Activated CD8-positive, alpha-beta T cell treated with anti-CD3 and anti-CD28 coated beads for 36 hours (primary cell): ENCODE measurements at regions not wholly inside any gene's neighbourhood (a gene's known extent, or its start where the extent isn't known, plus 50 kb on each side); places are given as distances from the start of the nearest gene placed in this dataset.
"Not testable (repeated sequence)": the region's sequence is repeated elsewhere in the genome, so short reads cannot be mapped to it uniquely, and the experiment has no call there.

ENCODE experiments used
- ATAC-seq: fragments of 200-7000 bp; cut with Tn5 transposase; one replicate; pipeline ENCODE4 v1.10.0; 2021; ENCODE audit warnings: mild to moderate bottlenecking, moderate library complexity
- CTCF ChIA-PET: fragments of 350-600 bp; sonication (Branson Sonifier 250); formaldehyde crosslinking; loops from one replicate; lab custom pipeline; 2021; ENCODE audit warnings: antibody characterized with exemption; lab: Charles Lee
- POLR2A ChIA-PET: fragments of 350-600 bp; sonication (Branson Sonifier 250); formaldehyde crosslinking; loops from one replicate; lab custom pipeline; 2021; ENCODE audit warnings: antibody characterized with exemption; lab: Charles Lee
- DNase-seq: peaks from one replicate; pipeline ENCODE4 v3.0.0-alpha.2; 2020
- H3K27ac Mint-ChIP-seq: one replicate; pipeline ENCODE4 v1.8.0; 2021; ENCODE audit warnings: mild to moderate bottlenecking, mixed read lengths
- H3K27me3 Mint-ChIP-seq: one replicate; pipeline ENCODE4 v1.8.0; 2021; ENCODE audit warnings: mixed read lengths
- H3K36me3 Mint-ChIP-seq: one replicate; pipeline ENCODE4 v1.8.0; 2021; ENCODE audit warnings: low read depth, mixed read lengths
- H3K4me1 Mint-ChIP-seq: one replicate; pipeline ENCODE4 v1.8.0; 2021; ENCODE audit warnings: low read depth, mixed read lengths
- H3K4me3 Mint-ChIP-seq: one replicate; pipeline ENCODE4 v1.8.0; 2021; ENCODE audit warnings: mild to moderate bottlenecking, moderate library complexity, mixed read lengths
- H3K9me3 Mint-ChIP-seq: one replicate; pipeline ENCODE4 v1.8.0; 2021; ENCODE audit warnings: mixed read lengths
- CTCF ChIP-seq: fragments of 200-600 bp; IDR thresholded peaks from one replicate; pipeline ENCODE4 v1.8.0; 2022; ENCODE audit warnings: antibody characterized with exemption, mild to moderate bottlenecking
- intact Hi-C: fragments of 100-400 bp; cut with micrococcal nuclease; formaldehyde crosslinking; loops from one replicate; pipeline ENCODE4 v1.10.0; 2022

GRCh38 chr1:242690849-242691609 lies 166.5 kb upstream of the PLD5 start:
- DNase-seq (no peak), ATAC-seq (no peak)
- H3K4me3 Mint-ChIP-seq, result no peak overlapping the region
- no peaks in the 10 kb centered on the region for H3K36me3 Mint-ChIP-seq
- ChIA-PET POLR2A (interaction anchor here (1.3 kb wide), 1 partner anchor 13 kb away, joined by 3 read pairs; no protein-coding TSS in a partner anchor), CTCF (no interaction called here)
- no peaks in the 10 kb centered on the region for H3K27me3 Mint-ChIP-seq
- H3K4me1 Mint-ChIP-seq, result no peaks in the 10 kb centered on the region
- H3K9me3 Mint-ChIP-seq, result peaks cover 4% of the 10 kb centered on the region
- no peak for TF ChIP-seq CTCF
- intact Hi-C loops, result no loop called here
- H3K27ac Mint-ChIP-seq, result no peak overlapping the region

GRCh38 chr1:242689378-242689777 lies 164.9 kb upstream of the PLD5 start:
- Mint-ChIP-seq H3K27ac (no peak overlapping the region), H3K4me1 (no peaks in the 10 kb centered on the region), H3K27me3 (no peaks in the 10 kb centered on the region), H3K36me3 (no peaks in the 10 kb centered on the region), H3K4me3 (no peak overlapping the region), H3K9me3 (peaks cover 4% of the 10 kb centered on the region)
- intact Hi-C loops, result no loop called here
- ChIA-PET CTCF (no interaction called here), POLR2A (no interaction called here)
- TF ChIP-seq CTCF, result no peak
- DNase-seq, result no peak
- ATAC-seq, result no peak

GRCh38 chr1:242674951-242675645 lies 150.6 kb upstream of the PLD5 start:
- Mint-ChIP-seq H3K27ac (no peak overlapping the region), H3K36me3 (no peaks in the 10 kb centered on the region), H3K4me3 (no peak overlapping the region), H3K4me1 (no peaks in the 10 kb centered on the region), H3K9me3 (peaks cover 1% of the 10 kb centered on the region), H3K27me3 (no peaks in the 10 kb centered on the region)
- CTCF ChIA-PET, result no interaction called here
- DNase-seq, result no peak
- POLR2A ChIA-PET, result no interaction called here
- intact Hi-C loops, result no loop called here
- no peak for ATAC-seq
- TF ChIP-seq CTCF, result no peak

GRCh38 chr1:242673652-242674051 lies 149.2 kb upstream of the PLD5 start:
- H3K4me1 Mint-ChIP-seq, result no peaks in the 10 kb centered on the region
- intact Hi-C loops, result no loop called here
- ATAC-seq, result no peak
- ChIA-PET POLR2A (no interaction called here), CTCF (no interaction called here)
- no peaks in the 10 kb centered on the region for H3K27me3 Mint-ChIP-seq
- no peaks in the 10 kb centered on the region for H3K36me3 Mint-ChIP-seq
- no peak for TF ChIP-seq CTCF
- no peak for DNase-seq
- H3K27ac Mint-ChIP-seq, result no peak overlapping the region
- peaks cover 1% of the 10 kb centered on the region for H3K9me3 Mint-ChIP-seq
- no peak overlapping the region for H3K4me3 Mint-ChIP-seq

GRCh38 chr1:242673165-242673564 lies 148.7 kb upstream of the PLD5 start:
- intact Hi-C loops, H3K27ac Mint-ChIP-seq, POLR2A ChIA-PET, H3K9me3 Mint-ChIP-seq, ATAC-seq, CTCF ChIA-PET, H3K4me3 Mint-ChIP-seq, DNase-seq, H3K27me3 Mint-ChIP-seq, H3K36me3 Mint-ChIP-seq, H3K4me1 Mint-ChIP-seq: not testable (repeated sequence)
